K562 (cell line): ENCODE measurements at regions not wholly inside any gene's neighbourhood (a gene's known extent, or its start where the extent isn't known, plus 50 kb on each side); places are given as distances from the start of the nearest gene placed in this dataset.

Source experiments
- ATAC-seq: fragments of 200-7000 bp; cut with Tn5 transposase; 3 replicates; pipeline ENCODE4 v1.9.1; 2020; ENCODE audit warnings: moderate library complexity
- BruUV-seq: library from RNA; stranded (reverse); fragments of 400-500 nt; replicated peaks from 2 replicates; lab custom pipeline; 2021; lab: Mats Ljungman, UMichigan
- CTCF ChIA-PET: fragments of 300-600 bp; formaldehyde crosslinking; extraction: SDS; loops from one replicate; lab custom pipeline; 2021; ENCODE audit warnings: low intra/inter-chr PET ratio; lab: Yijun Ruan, JAX
- POLR2A ChIA-PET: fragments of 300-600, 350-650 bp; sonication (Branson Sonifier 250); formaldehyde crosslinking; extraction: SDS; loops from one replicate; lab custom pipeline; 2021; ENCODE audit warnings: antibody characterized with exemption, inconsistent platforms; lab: Yijun Ruan, JAX
- DNase-seq, 4 experiments: peaks; one replicate each; pipeline versions ENCODE4 v3.0.0 to v3.0.0-alpha.2; 2011 to 2018; ENCODE audit warnings: low spot score in 3 of 4, mixed read lengths in 3 of 4; ENCODE audit errors: extremely low read depth in 1 of 4
- FAIRE-seq: peaks from 2 replicates; lab custom pipeline; 2011; peaks lifted over from hg19 to GRCh38; lab: Jason Lieb, UNC
- H2AFZ ChIP-seq: 2 replicates; pipeline ENCODE4 v1.6.0; 2011; ENCODE audit warnings: low read depth, low read length, control low read depth, inconsistent platforms
- H3K27ac ChIP-seq: fragments of 200-600 bp; 3 replicates; pipeline ENCODE4 v1.8.0; 2011; ENCODE audit warnings: low read depth, mild to moderate bottlenecking, control low read depth, inconsistent platforms, low read length, moderate library complexity, mixed read lengths; ENCODE audit errors: extremely low read depth
- H3K27me3 ChIP-seq, 2 experiments: fragments of 300-600 bp in 1 of 2; 2 replicates in 1 of 2; 3 replicates in 1 of 2; pipeline versions ENCODE4 v1.6.0 to v1.8.0; 2011; ENCODE audit warnings: inconsistent platforms in 2 of 2, low read length in 2 of 2, mild to moderate bottlenecking in 1 of 2, mixed read lengths in 1 of 2, moderate library complexity in 1 of 2; ENCODE audit not compliant: control insufficient read depth in 2 of 2, insufficient read depth in 2 of 2
- H3K36me3 ChIP-seq: fragments of 300-600 bp; 3 replicates; pipeline ENCODE4 v1.8.0; 2011; ENCODE audit warnings: mild to moderate bottlenecking, low read length, inconsistent platforms; ENCODE audit not compliant: control insufficient read depth, insufficient read depth
- H3K4me1 ChIP-seq, 2 experiments: fragments of 200-600 bp in 1 of 2; replicated peaks in 1 of 2; 2 replicates in 1 of 2; 3 replicates in 1 of 2; pipeline versions ENCODE4 v1.5.1 to v1.8.0; 2011; ENCODE audit warnings: inconsistent platforms in 2 of 2, low read length in 2 of 2, mild to moderate bottlenecking in 1 of 2, mixed read lengths in 1 of 2, moderate library complexity in 1 of 2; ENCODE audit not compliant: control insufficient read depth in 2 of 2, insufficient read depth in 2 of 2
- H3K4me2 ChIP-seq: 2 replicates; pipeline ENCODE4 v1.6.1; 2011; ENCODE audit warnings: low read length, control low read depth, inconsistent platforms, mixed read lengths; ENCODE audit not compliant: insufficient read depth
- H3K4me3 ChIP-seq: fragments of 200-600 bp; sonication (generic), shearing (Covaris generic); 2 replicates; pipeline ENCODE4 v1.5.1; 2016; ENCODE audit warnings: control low read depth, inconsistent platforms
- H3K79me2 ChIP-seq: fragments of 200-600 bp; 3 replicates; pipeline ENCODE4 v1.8.0; 2011; ENCODE audit warnings: low read length, inconsistent platforms; ENCODE audit not compliant: control insufficient read depth, insufficient read depth
- H3K9ac ChIP-seq, 2 experiments: 2 replicates each; pipeline versions ENCODE4 v1.6.0 to v1.6.1; 2011; ENCODE audit warnings: low read depth in 2 of 2, low read length in 2 of 2, control low read depth in 1 of 2, inconsistent platforms in 1 of 2, mild to moderate bottlenecking in 1 of 2, mixed read lengths in 1 of 2; ENCODE audit not compliant: insufficient read depth in 1 of 2
- H3K9me1 ChIP-seq: one replicate; pipeline ENCODE4 v1.6.0; 2011; ENCODE audit warnings: inconsistent platforms, mild to moderate bottlenecking, low read length, moderate library complexity; ENCODE audit not compliant: control insufficient read depth, insufficient read depth
- H3K9me3 ChIP-seq: replicated peaks from 2 replicates; pipeline ENCODE4 v1.5.1; 2011; ENCODE audit warnings: low read depth, low read length, inconsistent platforms; ENCODE audit not compliant: control insufficient read depth, insufficient read depth
- H4K20me1 ChIP-seq: replicated peaks from 2 replicates; pipeline ENCODE4 v1.6.1; 2011; ENCODE audit warnings: low read length, inconsistent platforms, mixed read lengths; ENCODE audit not compliant: control insufficient read depth, insufficient read depth
- ATF1 ChIP-seq, 2 experiments: fragments of 450-650 bp in 1 of 2; IDR thresholded peaks; 2 replicates each; pipeline ENCODE4 v1.6.1; 2016; ENCODE audit warnings: missing compliant biosample characterization in 1 of 2, missing genetic modification characterization in 1 of 2
- CHD7 ChIP-seq: fragments of 200-600 bp; sonication (generic); IDR thresholded peaks from one replicate; pipeline ENCODE4 v1.6.1; 2012; ENCODE audit warnings: mild to moderate bottlenecking, low read depth, low read length, inconsistent platforms
- FOS ChIP-seq: IDR thresholded peaks from 3 replicates; pipeline ENCODE4 v1.6.1; 2011; ENCODE audit not compliant: insufficient read length; ENCODE audit errors: extremely low read depth
- IRF1 ChIP-seq: sonication (generic); formaldehyde crosslinking; IDR thresholded peaks from 2 replicates; pipeline ENCODE4 v1.8.0; 2022; ENCODE audit warnings: missing genetic modification reagents, mild to moderate bottlenecking, borderline replicate concordance
- IRF2 ChIP-seq: sonication (generic); formaldehyde crosslinking; IDR thresholded peaks from 2 replicates; pipeline ENCODE4 v1.8.1; 2022; ENCODE audit warnings: mild to moderate bottlenecking, missing genetic modification reagents
- MECOM ChIP-seq: fragments of 250-450 bp; sonication (Bioruptor Pico); IDR thresholded peaks from 2 replicates; pipeline ENCODE4 v1.8.0; 2022; ENCODE audit warnings: inconsistent platforms
- RBM34 ChIP-seq: fragments of 200-400 bp; formaldehyde crosslinking; IDR thresholded peaks from 2 replicates; pipeline ENCODE4 v1.6.1; 2018; ENCODE audit warnings: low read length, borderline replicate concordance; ENCODE audit not compliant: insufficient read depth
- SPI1 ChIP-seq: IDR thresholded peaks from 2 replicates; pipeline ENCODE4 v1.6.1; 2011; ENCODE audit warnings: low read depth, low read length, control low read depth, borderline replicate concordance
- TEAD4 ChIP-seq, 2 experiments: sonication (generic) in 1 of 2; formaldehyde crosslinking in 1 of 2; IDR thresholded peaks; 2 replicates each; pipeline versions ENCODE4 v1.6.1 to v1.8.0; 2012 to 2022; ENCODE audit warnings: borderline replicate concordance in 1 of 2, inconsistent platforms in 1 of 2, low read length in 1 of 2, mild to moderate bottlenecking in 1 of 2, missing genetic modification reagents in 1 of 2
- ZNF696 ChIP-seq: fragments of 250-450 bp; sonication (Bioruptor Pico); conservative IDR thresholded peaks from 2 replicates; pipeline ENCODE4 v1.4.0; 2020; ENCODE audit warnings: mild to moderate bottlenecking, moderate library complexity
- WGBS: fragments of 100-300 bp; shearing (Covaris generic); methylation state at CpG from one replicate; pipeline ENCODE4 v1.1.6; 2016; ENCODE audit warnings: low coverage, mixed read lengths; ENCODE audit not compliant: insufficient coverage; ENCODE audit errors: missing lambda C conversion rate; 5-methylcytosine and 5-hydroxymethylcytosine counted together
- in situ Hi-C: fragments of 300-500 bp; cut with MboI; formaldehyde crosslinking; loops from 4 replicates; pipeline ENCODE4 v1.15.0; 2018; ENCODE audit warnings: inconsistent platforms, mixed read lengths
- intact Hi-C: fragments of 100-400 bp; cut with micrococcal nuclease; formaldehyde crosslinking; loops from 2 replicates; pipeline ENCODE4 v1.14.2; 2022

- TF ChIP-seq IRF1 (CRISPR knock-in tag) (no peak), ATF1 (CRISPR knock-in tag; IDR thresholded peaks at IDR 0.05) (no peak), ATF1 (tag; IDR thresholded peaks at IDR 0.05) (no peak), ZNF696 (CRISPR knock-in tag) (no peak), FOS (no peak), IRF2 (no peak)
Measured at GRCh38 chrX:84735025-84735424, 232.8 kb upstream of the HDX start (continued).

- no peak for ATAC-seq
- WGBS = 7% methylated on average over 3 of the region's 4 CpGs
- no peaks in the 10 kb centered on the region for H4K20me1 ChIP-seq
- in situ Hi-C loops = no loop called here
- intact Hi-C loops = no loop called here
- POLR2A ChIA-PET = no interaction called here
- no peaks in the 10 kb centered on the region for H3K27me3 ChIP-seq
- no peaks in the 10 kb centered on the region for H3K79me2 ChIP-seq
- no peak overlapping the region for H2AFZ ChIP-seq
- CTCF ChIA-PET = no interaction called here
- no peak overlapping the region for H3K4me3 ChIP-seq
- H3K4me2 ChIP-seq = no peak overlapping the region
- no peaks in the 10 kb centered on the region for H3K36me3 ChIP-seq
- H3K9me3 ChIP-seq = no peaks in the 10 kb centered on the region
- BruUV-seq = no TSS peak
- no peak for DNase-seq
- no peak overlapping the region for H3K9ac ChIP-seq
- no peak overlapping the region for H3K27ac ChIP-seq
- FAIRE-seq = no peak
- no peaks in the 10 kb centered on the region for H3K4me1 ChIP-seq
- no peaks in the 10 kb centered on the region for H3K9me1 ChIP-seq
- TF ChIP-seq SPI1 (no peak), MECOM (CRISPR knock-in tag) (no peak), TEAD4 (IDR thresholded peaks at IDR 0.05; ENCODE audit: low read length) (no peak), TEAD4 (CRISPR knock-in tag; IDR thresholded peaks at IDR 0.05; ENCODE audit: borderline replicate concordance) (no peak), RBM34 (no peak), CHD7 (no peak)
Measured at GRCh38 chrX:84737471-84737871, 235.2 kb upstream of the HDX start.
